Nephron progenitor cell (in vitro differentiated cells): ENCODE measurements at regions not wholly inside any gene's neighbourhood (a gene's known extent, or its start where the extent isn't known, plus 50 kb on each side); places are given as distances from the start of the nearest gene placed in this dataset.

Experiments used
- DNase-seq: peaks from one replicate; pipeline ENCODE4 v3.0.0; 2021
- H3K27ac Mint-ChIP-seq: 2 replicates; pipeline ENCODE4 v1.8.0; 2021; ENCODE audit warnings: mild to moderate bottlenecking, moderate library complexity, mixed read lengths
- H3K27me3 Mint-ChIP-seq: 2 replicates; pipeline ENCODE4 v1.8.0; 2021; ENCODE audit warnings: mild to moderate bottlenecking, low read depth, mixed read lengths; ENCODE audit not compliant: poor library complexity
- H3K36me3 Mint-ChIP-seq: 2 replicates; pipeline ENCODE4 v1.8.0; 2021; ENCODE audit warnings: low read depth, mixed read lengths
- H3K4me1 Mint-ChIP-seq: 2 replicates; pipeline ENCODE4 v1.8.0; 2021; ENCODE audit warnings: mixed read lengths
- H3K4me3 Mint-ChIP-seq: 2 replicates; pipeline ENCODE4 v1.8.0; 2021; ENCODE audit warnings: mild to moderate bottlenecking, moderate library complexity, mixed read lengths
- H3K9me3 Mint-ChIP-seq: 2 replicates; pipeline ENCODE4 v1.8.0; 2021; ENCODE audit warnings: mild to moderate bottlenecking, moderate library complexity, mixed read lengths
- CTCF ChIP-seq: fragments of 200-600 bp; sonication (generic); IDR thresholded peaks from 2 replicates; pipeline ENCODE4 v1.5.0; 2021; ENCODE audit warnings: antibody characterized with exemption

- TF ChIP-seq CTCF = no peak
- H3K4me3 Mint-ChIP-seq = no peak overlapping the region
- peaks cover 27% of the 10 kb centered on the region for H3K4me1 Mint-ChIP-seq
- H3K27me3 Mint-ChIP-seq = peaks cover 8% of the 10 kb centered on the region
- no peak overlapping the region for H3K27ac Mint-ChIP-seq
- H3K9me3 Mint-ChIP-seq = no peaks in the 10 kb centered on the region
- no peak for DNase-seq
- no peaks in the 10 kb centered on the region for H3K36me3 Mint-ChIP-seq
These were observed 398.2 kb upstream of the WWC1 start for GRCh38 chr5:167893271-167893670.

- no peak overlapping the region for H3K27ac Mint-ChIP-seq
- TF ChIP-seq CTCF = no peak
These were observed 396.6 kb upstream of the WWC1 start for GRCh38 chr5:167894631-167895472.

DNA sequence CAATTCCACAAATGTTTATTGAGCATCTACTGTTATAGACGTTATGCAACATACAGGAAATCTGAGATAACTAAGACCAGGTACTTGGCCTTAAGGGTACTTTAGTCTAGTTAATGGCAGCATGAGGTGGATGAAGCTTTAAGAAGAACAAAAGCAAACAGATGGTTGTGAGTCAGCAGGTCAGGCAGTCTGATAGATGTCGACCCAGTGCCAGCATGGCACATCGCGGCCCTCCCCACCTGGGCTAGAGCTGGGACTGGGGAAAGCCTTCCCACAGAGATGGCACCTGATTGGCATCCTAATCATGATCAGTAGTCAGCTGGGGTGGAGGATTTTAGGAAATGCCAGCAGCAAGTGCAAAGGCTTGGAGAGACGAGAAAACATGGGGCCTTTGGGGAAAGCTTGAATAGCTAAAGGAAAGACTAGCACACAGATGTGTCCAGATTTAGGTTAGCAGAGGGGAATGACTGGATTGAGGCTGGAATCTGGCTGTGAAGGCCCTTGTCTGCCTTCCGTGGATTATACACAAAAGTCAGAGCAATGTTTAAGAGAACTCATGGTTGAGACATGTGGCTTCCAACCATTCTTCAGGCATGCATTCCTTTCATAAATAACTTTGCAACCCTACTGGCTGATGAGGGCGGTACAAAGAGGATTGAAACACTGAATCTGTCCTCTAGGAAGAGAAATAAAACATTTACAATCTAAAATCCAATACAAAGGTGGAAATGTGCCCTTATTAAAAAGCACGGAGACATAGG, 395.4 kb upstream of the WWC1 start:
- H3K9me3 Mint-ChIP-seq = no peaks in the 10 kb centered on the region
- no peak overlapping the region for H3K27ac Mint-ChIP-seq
- H3K4me3 Mint-ChIP-seq = no peak overlapping the region
- peaks cover 36% of the 10 kb centered on the region for H3K4me1 Mint-ChIP-seq
- H3K27me3 Mint-ChIP-seq = peaks cover 3% of the 10 kb centered on the region
- H3K36me3 Mint-ChIP-seq = no peaks in the 10 kb centered on the region
- TF ChIP-seq CTCF = no peak
- no peak for DNase-seq

More at GRCh38 chr5:167894631-167895472, 396.6 kb upstream of the WWC1 start:
- H3K27me3 Mint-ChIP-seq = peaks cover 3% of the 10 kb centered on the region
- no peak overlapping the region for H3K4me3 Mint-ChIP-seq
- no peak for DNase-seq
- H3K9me3 Mint-ChIP-seq = no peaks in the 10 kb centered on the region
- no peaks in the 10 kb centered on the region for H3K36me3 Mint-ChIP-seq
- peaks cover 26% of the 10 kb centered on the region for H3K4me1 Mint-ChIP-seq

- peaks cover 38% of the 10 kb centered on the region for H3K4me1 Mint-ChIP-seq
- H3K36me3 Mint-ChIP-seq = no peaks in the 10 kb centered on the region
- no peak overlapping the region for H3K4me3 Mint-ChIP-seq
- H3K27me3 Mint-ChIP-seq = peaks cover 3% of the 10 kb centered on the region
- no peak for DNase-seq
- H3K9me3 Mint-ChIP-seq = no peaks in the 10 kb centered on the region
- no peak for TF ChIP-seq CTCF
- no peak overlapping the region for H3K27ac Mint-ChIP-seq
These were observed 394.6 kb upstream of the WWC1 start for GRCh38 chr5:167896814-167897213.

DNA sequence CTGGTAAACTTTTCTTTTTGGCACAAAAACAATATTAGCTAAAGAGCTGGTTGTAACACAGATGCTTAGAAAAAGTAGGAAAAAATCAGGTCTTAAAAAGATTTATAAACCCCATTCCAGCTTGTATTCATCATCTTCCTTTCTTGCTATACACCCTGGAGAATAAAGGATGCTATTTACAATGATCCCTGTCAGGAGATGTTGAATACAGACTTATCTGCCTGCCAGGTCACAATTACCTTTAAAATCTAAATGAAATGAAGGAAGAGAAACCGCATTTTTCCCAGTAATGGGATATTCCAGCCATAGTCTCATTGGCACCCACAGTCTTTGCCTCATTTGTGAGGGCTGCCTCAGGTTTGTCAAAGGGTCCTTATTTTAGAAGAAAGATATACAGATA, 394.1 kb upstream of the WWC1 start:
- Mint-ChIP-seq H3K9me3 (no peaks in the 10 kb centered on the region), H3K4me1 (peaks cover 43% of the 10 kb centered on the region), H3K36me3 (no peaks in the 10 kb centered on the region), H3K27me3 (peaks cover 3% of the 10 kb centered on the region), H3K27ac (no peak overlapping the region), H3K4me3 (no peak overlapping the region)
- TF ChIP-seq CTCF = no peak
- no peak for DNase-seq
